Erythroblast (primary cell): ENCODE measurements at regions not wholly inside any gene's neighbourhood (a gene's known extent, or its start where the extent isn't known, plus 50 kb on each side); places are given as distances from the start of the nearest gene placed in this dataset.

Source experiments
- GATA1 ChIP-seq: IDR thresholded peaks from 2 replicates; pipeline ENCODE4 v1.6.1; 2011; ENCODE audit warnings: low read depth, mild to moderate bottlenecking, control low read depth, low read length, moderate library complexity
- POLR2A ChIP-seq: IDR thresholded peaks from 2 replicates; pipeline ENCODE4 v1.6.1; 2011; ENCODE audit warnings: mild to moderate bottlenecking, low read length

DNA sequence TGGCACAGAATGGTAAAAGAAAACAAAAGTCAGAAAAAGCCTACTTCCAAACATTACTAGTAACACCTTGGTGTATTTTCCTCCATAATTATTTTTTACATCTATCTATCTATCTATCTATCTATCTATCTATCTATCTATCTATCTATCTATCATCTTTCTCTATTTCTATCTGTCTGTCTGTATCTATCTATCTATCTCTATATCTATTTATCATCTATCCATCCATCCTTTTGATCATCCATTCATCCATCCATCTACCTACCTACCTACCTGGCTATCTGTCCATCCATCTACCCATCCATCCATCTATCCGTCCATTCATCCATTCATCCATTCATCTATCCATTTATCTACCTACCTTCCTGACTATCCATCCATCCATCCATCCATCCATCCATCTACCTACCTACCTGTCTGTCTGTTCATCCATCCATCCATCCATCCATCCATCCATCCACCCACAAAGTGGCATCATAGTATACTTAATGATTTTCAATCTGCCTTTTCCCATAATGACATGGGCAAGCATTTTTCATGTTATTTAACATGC is 121.9 kb upstream of the NEK6 start:
- TF ChIP-seq POLR2A (no peak), GATA1 (no peak)
